ENCODE measurements at regions not wholly inside any gene's neighbourhood (a gene's known extent, or its start where the extent isn't known, plus 50 kb on each side); places are given as distances from the start of the nearest gene placed in this dataset.

GRCh38 chr6:6918216-6918983, 189.4 kb upstream of the RREB1 start:
- DNase-seq (ENCODE audit: low read depth) = peak; percentile 72

DNA sequence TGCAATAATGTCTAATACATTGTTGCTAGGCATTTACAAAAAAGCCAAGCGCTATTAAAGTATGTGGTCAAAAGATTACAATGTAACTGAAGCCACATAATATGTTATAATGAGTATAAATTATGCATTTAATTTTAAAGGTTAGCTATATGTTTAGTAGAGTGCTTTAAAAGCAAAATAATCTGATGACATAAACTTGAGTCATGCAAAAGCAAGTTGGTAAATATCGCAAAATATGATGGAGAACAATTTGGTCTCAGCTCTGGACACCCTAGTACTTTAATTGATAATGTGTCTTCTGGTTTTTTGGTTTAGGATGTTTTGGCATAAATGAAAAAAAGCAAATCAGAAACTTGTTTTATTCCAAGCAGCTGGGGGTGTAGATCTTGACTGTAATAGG, 188.6 kb upstream of the RREB1 start:
- DNase-seq (ENCODE audit: low read depth) = no peak

GRCh38 chr6:6920114-6920986, 187.4 kb upstream of the RREB1 start:
- DNase-seq (ENCODE audit: low read depth) = no peak

DNA sequence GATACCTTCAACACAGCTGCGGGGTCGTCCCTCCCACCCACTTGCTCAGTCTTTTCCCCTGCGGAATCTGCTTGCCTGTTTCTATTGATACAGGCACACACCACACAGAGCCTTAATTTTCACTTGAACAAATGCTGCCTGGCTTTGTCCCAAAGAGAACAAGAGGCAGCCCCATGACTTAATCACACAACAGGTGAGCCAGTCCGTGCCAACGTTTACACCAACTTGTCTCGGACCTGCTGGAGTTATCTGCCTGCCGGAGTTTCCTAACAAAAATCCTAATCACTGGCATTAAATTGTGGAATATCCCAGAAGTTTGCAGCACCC, 186.8 kb upstream of the RREB1 start:
- DNase-seq (ENCODE audit: low read depth) = no peak

DNA sequence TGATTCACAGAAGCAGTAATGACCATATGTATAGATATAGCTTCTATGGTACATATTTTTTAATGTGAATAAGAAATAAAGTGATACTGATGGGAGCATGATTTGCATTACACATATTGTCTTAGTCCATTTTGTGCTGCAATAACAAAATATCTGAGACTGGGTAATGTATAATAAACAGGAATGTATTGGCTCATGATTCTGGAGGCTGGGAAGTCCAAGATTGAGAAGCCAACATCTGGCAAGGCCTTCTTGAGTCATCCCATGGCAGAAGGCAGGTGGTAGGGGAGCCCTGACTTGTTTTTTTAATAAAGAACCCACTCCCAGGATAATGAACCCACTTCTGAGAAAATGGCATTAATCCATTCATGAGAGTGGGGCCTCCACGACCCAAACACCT, 185.6 kb upstream of the RREB1 start:
- DNase-seq (ENCODE audit: low read depth) = no peak

- no peak for DNase-seq (ENCODE audit: low read depth)
These were observed 184.2 kb upstream of the RREB1 start for GRCh38 chr6:6923605-6924004.

GRCh38 chr6:6924708-6925107, 183.1 kb upstream of the RREB1 start:
- no peak for DNase-seq (ENCODE audit: low read depth)

- no peak for DNase-seq (ENCODE audit: low read depth)
These were observed 182.2 kb upstream of the RREB1 start for GRCh38 chr6:6925391-6926164.

DNA sequence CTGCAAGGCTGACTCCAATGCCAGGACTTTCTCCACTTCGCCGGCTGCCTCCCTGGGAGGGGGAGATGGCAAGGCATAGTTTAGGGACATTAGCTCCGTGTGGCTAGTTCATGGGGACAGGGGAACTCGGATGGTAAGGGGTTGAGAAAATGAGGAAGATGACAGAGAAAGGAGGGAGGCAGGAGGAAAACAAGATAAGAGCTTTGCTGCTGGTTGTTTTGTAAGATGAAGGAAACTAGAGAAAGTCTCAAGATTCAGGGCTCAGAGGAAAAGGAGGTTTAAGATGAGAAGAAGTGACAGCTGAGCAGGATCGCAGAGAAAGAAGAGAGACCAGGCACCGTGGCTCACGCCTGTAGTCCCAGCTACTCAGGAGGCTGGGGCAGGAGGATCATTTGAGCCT, 180.9 kb upstream of the RREB1 start:
- no peak for DNase-seq (ENCODE audit: low read depth)

- DNase-seq (ENCODE audit: low read depth) = no peak
These were observed 180.0 kb upstream of the RREB1 start for GRCh38 chr6:6927521-6928361.

- no peak for DNase-seq (ENCODE audit: low read depth)
These were observed 177.4 kb upstream of the RREB1 start for GRCh38 chr6:6930223-6930880.

GRCh38 chr6:6931071-6932025, 176.4 kb upstream of the RREB1 start:
- no peak for DNase-seq (ENCODE audit: low read depth)

DNA sequence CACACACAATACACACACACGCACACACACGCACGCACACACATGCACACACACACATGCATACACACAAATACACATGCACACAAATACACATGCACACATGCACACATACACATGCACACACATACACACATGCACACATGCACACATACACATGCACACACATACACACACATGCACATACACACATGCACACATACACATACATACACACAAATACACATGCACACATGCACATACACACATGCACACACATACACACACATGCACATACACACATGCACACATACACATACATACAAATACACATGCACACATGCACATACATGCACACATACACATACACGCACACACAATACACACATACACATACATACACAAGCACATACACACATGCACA, 175.4 kb upstream of the RREB1 start:
- DNase-seq (ENCODE audit: low read depth) = no peak

DNA sequence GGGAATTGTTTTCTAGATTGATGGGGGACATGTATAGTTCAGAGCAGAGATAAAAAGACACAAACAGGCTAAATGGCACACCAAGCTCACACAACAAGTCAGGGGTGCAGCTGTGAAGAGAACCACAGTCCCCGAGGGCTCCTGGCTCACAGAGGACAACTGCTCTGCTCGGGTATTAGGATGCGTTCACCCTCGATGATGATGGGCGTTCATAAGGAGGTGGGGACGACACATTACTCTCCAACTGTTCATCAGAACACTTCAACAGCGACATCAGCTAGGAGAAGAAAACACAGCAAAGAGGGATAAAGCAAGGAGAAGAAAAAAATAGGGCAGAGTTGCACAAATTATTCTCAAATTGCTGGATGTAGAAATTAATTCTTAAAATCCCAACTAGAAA, 174.8 kb upstream of the RREB1 start:
- no peak for DNase-seq (ENCODE audit: low read depth)

DNA sequence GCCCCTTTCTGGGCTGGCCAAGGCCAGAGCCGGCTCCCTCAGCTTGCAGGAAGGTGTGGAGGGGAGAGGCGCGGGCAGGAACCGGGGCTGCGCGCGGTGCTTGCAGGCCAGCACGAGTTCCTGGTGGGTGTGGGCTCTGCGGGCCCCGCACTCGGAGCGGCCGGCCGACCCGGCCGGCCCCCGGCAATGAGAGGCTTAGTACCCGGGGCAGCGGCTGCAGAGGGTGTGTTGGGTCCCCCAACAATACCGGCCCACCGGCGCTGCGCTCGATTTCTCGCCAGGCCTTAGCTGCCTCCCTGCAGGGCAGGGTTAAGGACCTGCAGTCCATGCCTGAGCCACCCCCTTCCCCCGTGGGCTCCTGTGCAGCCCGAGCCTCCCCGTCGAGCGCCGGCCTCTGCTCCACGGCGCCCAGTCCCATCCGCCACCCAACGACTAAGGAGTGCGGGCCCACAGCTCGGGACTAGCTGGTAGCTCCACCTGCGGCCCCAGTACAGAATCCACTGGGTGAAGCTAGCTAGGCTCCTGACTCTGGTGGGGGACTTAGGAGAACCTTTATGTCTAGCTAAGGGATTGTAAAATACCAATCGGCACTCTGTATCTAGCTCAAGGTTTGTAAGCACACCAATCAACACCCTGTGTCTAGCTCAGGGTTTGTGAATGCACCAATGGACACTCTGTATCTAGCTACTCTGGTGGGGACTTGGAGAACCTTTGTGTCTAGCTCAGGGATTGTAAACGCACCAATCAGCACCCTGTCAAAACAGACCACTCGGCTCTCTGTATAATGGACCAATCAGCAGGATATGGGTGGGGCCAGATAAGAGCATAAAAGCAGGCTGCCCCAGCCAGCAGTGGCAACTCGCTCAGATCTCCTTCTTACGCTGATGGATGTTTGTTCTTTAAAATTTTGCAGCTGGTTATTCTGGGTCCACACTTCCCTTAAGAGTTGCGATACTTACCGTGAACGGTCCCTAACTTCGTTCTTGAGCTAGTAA, 167.4 kb upstream of the RREB1 start:
- no peak for DNase-seq (ENCODE audit: low read depth)

DNA sequence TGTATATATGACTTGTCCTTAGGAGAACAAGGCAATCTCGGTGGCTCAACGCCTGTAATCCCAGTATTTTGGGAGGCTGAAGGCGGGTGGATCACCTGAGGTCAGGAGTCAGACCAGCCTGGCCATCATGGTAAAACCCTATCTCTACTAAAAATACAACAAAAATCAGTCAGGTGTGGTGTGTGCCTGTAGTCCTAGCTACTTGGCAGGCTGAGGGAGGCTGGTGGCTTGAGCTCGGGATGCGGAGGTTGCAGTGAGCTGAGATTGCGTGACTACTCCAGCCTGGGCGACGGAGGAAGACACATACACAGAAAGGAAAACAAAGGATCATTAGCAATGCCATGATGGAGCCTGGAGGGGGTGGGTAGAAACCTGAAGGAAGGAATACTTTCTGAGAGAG, 166.6 kb upstream of the RREB1 start:
- no peak for DNase-seq (ENCODE audit: low read depth)

DNA sequence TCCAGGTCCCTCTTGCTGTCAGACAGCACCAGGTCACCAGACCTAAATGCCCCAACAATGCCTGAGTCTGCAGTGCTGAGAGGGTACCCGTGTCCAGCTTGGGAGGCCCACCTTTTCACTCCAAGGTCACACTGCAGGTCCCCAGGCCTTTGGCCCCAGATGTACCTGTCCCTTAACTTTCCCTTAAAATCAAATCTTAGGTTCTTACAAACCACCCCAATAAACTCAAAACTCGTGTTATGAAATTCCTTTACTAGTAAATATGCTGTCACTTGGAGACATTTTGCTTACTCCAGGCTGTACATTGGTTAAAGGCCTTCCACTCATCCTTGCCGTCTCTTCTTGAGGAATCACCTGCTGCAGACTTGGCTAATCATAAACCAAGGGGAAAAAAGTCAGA, 165.7 kb upstream of the RREB1 start:
- no peak for DNase-seq (ENCODE audit: low read depth)

- DNase-seq (ENCODE audit: low read depth) = peak; percentile 70
These were observed 164.9 kb upstream of the RREB1 start for GRCh38 chr6:6942831-6943230.

DNA sequence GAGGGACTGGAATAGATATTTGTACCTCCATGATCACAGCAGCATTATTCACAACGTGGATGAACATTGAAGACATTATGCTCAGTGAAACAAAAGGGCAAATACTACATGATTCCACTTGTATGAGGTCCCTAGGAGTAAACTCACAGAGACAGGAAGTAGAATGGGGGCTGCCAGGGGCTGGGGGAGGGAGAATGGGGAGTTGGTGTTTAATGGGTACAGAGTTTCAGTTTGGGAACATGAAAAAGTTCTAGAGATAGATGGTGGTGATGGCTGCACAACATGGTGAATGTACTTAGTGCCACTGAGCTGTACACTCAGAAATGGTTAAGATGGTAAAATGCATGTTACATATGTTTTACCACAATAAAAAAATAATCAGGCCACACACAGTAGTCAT, 164.3 kb upstream of the RREB1 start:
- no peak for DNase-seq (ENCODE audit: low read depth)

All from M059J (cell line).